K562 (cell line): ENCODE measurements at regions not wholly inside any gene's neighbourhood (a gene's known extent, or its start where the extent isn't known, plus 50 kb on each side); places are given as distances from the start of the nearest gene placed in this dataset.
A peak's percentile ranks its signal among the peaks of the same experiment; 100 is the strongest.

ENCODE experiments used
- ATAC-seq: fragments of 200-7000 bp; cut with Tn5 transposase; 3 replicates; pipeline ENCODE4 v1.9.1; 2020; ENCODE audit warnings: moderate library complexity
- BruUV-seq: library from RNA; stranded (reverse); fragments of 400-500 nt; replicated peaks from 2 replicates; lab custom pipeline; 2021; lab: Mats Ljungman, UMichigan
- CTCF ChIA-PET: fragments of 300-600 bp; formaldehyde crosslinking; extraction: SDS; loops from one replicate; lab custom pipeline; 2021; ENCODE audit warnings: low intra/inter-chr PET ratio; lab: Yijun Ruan, JAX
- POLR2A ChIA-PET: fragments of 300-600, 350-650 bp; sonication (Branson Sonifier 250); formaldehyde crosslinking; extraction: SDS; loops from one replicate; lab custom pipeline; 2021; ENCODE audit warnings: antibody characterized with exemption, inconsistent platforms; lab: Yijun Ruan, JAX
- DNase-seq, 4 experiments: peaks; one replicate each; pipeline versions ENCODE4 v3.0.0 to v3.0.0-alpha.2; 2011 to 2018; ENCODE audit warnings: low spot score in 3 of 4, mixed read lengths in 3 of 4; ENCODE audit errors: extremely low read depth in 1 of 4
- FAIRE-seq: peaks from 2 replicates; lab custom pipeline; 2011; peaks lifted over from hg19 to GRCh38; lab: Jason Lieb, UNC
- H2AFZ ChIP-seq: 2 replicates; pipeline ENCODE4 v1.6.0; 2011; ENCODE audit warnings: low read depth, low read length, control low read depth, inconsistent platforms
- H3K27ac ChIP-seq: fragments of 200-600 bp; 3 replicates; pipeline ENCODE4 v1.8.0; 2011; ENCODE audit warnings: low read depth, mild to moderate bottlenecking, control low read depth, inconsistent platforms, low read length, moderate library complexity, mixed read lengths; ENCODE audit errors: extremely low read depth
- H3K27me3 ChIP-seq, 2 experiments: fragments of 300-600 bp in 1 of 2; 2 replicates in 1 of 2; 3 replicates in 1 of 2; pipeline versions ENCODE4 v1.6.0 to v1.8.0; 2011; ENCODE audit warnings: inconsistent platforms in 2 of 2, low read length in 2 of 2, mild to moderate bottlenecking in 1 of 2, mixed read lengths in 1 of 2, moderate library complexity in 1 of 2; ENCODE audit not compliant: control insufficient read depth in 2 of 2, insufficient read depth in 2 of 2
- H3K36me3 ChIP-seq: fragments of 300-600 bp; 3 replicates; pipeline ENCODE4 v1.8.0; 2011; ENCODE audit warnings: mild to moderate bottlenecking, low read length, inconsistent platforms; ENCODE audit not compliant: control insufficient read depth, insufficient read depth
- H3K4me1 ChIP-seq, 2 experiments: fragments of 200-600 bp in 1 of 2; replicated peaks in 1 of 2; 2 replicates in 1 of 2; 3 replicates in 1 of 2; pipeline versions ENCODE4 v1.5.1 to v1.8.0; 2011; ENCODE audit warnings: inconsistent platforms in 2 of 2, low read length in 2 of 2, mild to moderate bottlenecking in 1 of 2, mixed read lengths in 1 of 2, moderate library complexity in 1 of 2; ENCODE audit not compliant: control insufficient read depth in 2 of 2, insufficient read depth in 2 of 2
- H3K4me2 ChIP-seq: 2 replicates; pipeline ENCODE4 v1.6.1; 2011; ENCODE audit warnings: low read length, control low read depth, inconsistent platforms, mixed read lengths; ENCODE audit not compliant: insufficient read depth
- H3K4me3 ChIP-seq: fragments of 200-600 bp; sonication (generic), shearing (Covaris generic); 2 replicates; pipeline ENCODE4 v1.5.1; 2016; ENCODE audit warnings: control low read depth, inconsistent platforms
- H3K79me2 ChIP-seq: fragments of 200-600 bp; 3 replicates; pipeline ENCODE4 v1.8.0; 2011; ENCODE audit warnings: low read length, inconsistent platforms; ENCODE audit not compliant: control insufficient read depth, insufficient read depth
- H3K9ac ChIP-seq, 2 experiments: 2 replicates each; pipeline versions ENCODE4 v1.6.0 to v1.6.1; 2011; ENCODE audit warnings: low read depth in 2 of 2, low read length in 2 of 2, control low read depth in 1 of 2, inconsistent platforms in 1 of 2, mild to moderate bottlenecking in 1 of 2, mixed read lengths in 1 of 2; ENCODE audit not compliant: insufficient read depth in 1 of 2
- H3K9me1 ChIP-seq: one replicate; pipeline ENCODE4 v1.6.0; 2011; ENCODE audit warnings: inconsistent platforms, mild to moderate bottlenecking, low read length, moderate library complexity; ENCODE audit not compliant: control insufficient read depth, insufficient read depth
- H3K9me3 ChIP-seq: replicated peaks from 2 replicates; pipeline ENCODE4 v1.5.1; 2011; ENCODE audit warnings: low read depth, low read length, inconsistent platforms; ENCODE audit not compliant: control insufficient read depth, insufficient read depth
- H4K20me1 ChIP-seq: replicated peaks from 2 replicates; pipeline ENCODE4 v1.6.1; 2011; ENCODE audit warnings: low read length, inconsistent platforms, mixed read lengths; ENCODE audit not compliant: control insufficient read depth, insufficient read depth
- HLTF ChIP-seq: fragments of 450-650 bp; IDR thresholded peaks from 2 replicates; pipeline ENCODE4 v1.6.1; 2016
- KDM5B ChIP-seq: fragments of 200-600 bp; sonication (generic); IDR thresholded peaks from 2 replicates; pipeline ENCODE4 v1.6.1; 2012; ENCODE audit warnings: low read depth, mild to moderate bottlenecking, moderate library complexity, low read length, control low read depth, inconsistent platforms; ENCODE audit not compliant: insufficient replicate concordance
- MAFG ChIP-seq: fragments of 450-650 bp; conservative IDR thresholded peaks from 2 replicates; pipeline ENCODE4 v1.6.1; 2016; ENCODE audit warnings: missing genetic modification characterization, missing compliant biosample characterization
- SUPT5H ChIP-seq: fragments of 450-650 bp; IDR thresholded peaks from 2 replicates; pipeline ENCODE4 v1.6.1; 2016
- ZNF354B ChIP-seq: fragments of 250-450 bp; sonication (Bioruptor Pico); IDR thresholded peaks from 2 replicates; pipeline ENCODE4 v1.4.0; 2020
- ZSCAN32 ChIP-seq: fragments of 450-650 bp; formaldehyde crosslinking; IDR thresholded peaks from 2 replicates; pipeline ENCODE4 v1.4.0; 2020; ENCODE audit warnings: mild to moderate bottlenecking, moderate library complexity
- WGBS: fragments of 100-300 bp; shearing (Covaris generic); methylation state at CpG from one replicate; pipeline ENCODE4 v1.1.6; 2016; ENCODE audit warnings: low coverage, mixed read lengths; ENCODE audit not compliant: insufficient coverage; ENCODE audit errors: missing lambda C conversion rate; 5-methylcytosine and 5-hydroxymethylcytosine counted together
- in situ Hi-C: fragments of 300-500 bp; cut with MboI; formaldehyde crosslinking; loops from 4 replicates; pipeline ENCODE4 v1.15.0; 2018; ENCODE audit warnings: inconsistent platforms, mixed read lengths
- intact Hi-C: fragments of 100-400 bp; cut with micrococcal nuclease; formaldehyde crosslinking; loops from 2 replicates; pipeline ENCODE4 v1.14.2; 2022

DNA sequence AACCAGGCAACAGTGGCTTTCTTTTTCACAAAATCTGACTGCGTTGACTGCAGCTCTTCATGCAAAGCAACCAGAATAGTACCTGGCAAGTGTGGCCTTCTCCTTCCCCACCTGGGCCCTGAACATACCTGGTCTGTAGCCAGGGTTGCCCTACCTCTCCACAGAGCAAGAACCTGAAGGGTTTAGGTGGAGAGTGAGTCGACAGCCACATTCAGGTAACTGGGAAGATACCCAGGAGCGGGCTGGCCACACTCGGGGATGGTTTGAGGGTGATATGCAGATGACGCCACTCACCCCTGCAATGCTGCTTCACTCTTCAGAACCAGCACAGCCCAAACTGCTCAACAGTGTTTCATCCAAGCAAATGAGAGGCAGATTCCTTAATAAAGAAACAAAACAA, 117.3 kb downstream of the TTC32 start:
- no peaks in the 10 kb centered on the region for H4K20me1 ChIP-seq
- no peaks in the 10 kb centered on the region for H3K9me1 ChIP-seq
- H3K27ac ChIP-seq: no peak overlapping the region
- H3K9ac ChIP-seq: no peak overlapping the region
- intact Hi-C loops (no loop called here), in situ Hi-C loops (no loop called here)
- no peak overlapping the region for H2AFZ ChIP-seq
- no peaks in the 10 kb centered on the region for H3K36me3 ChIP-seq
- no peaks in the 10 kb centered on the region for H3K79me2 ChIP-seq
- TF ChIP-seq MAFG (no peak), KDM5B (no peak), ZSCAN32 (CRISPR knock-in tag) (no peak), ZNF354B (no peak)
- FAIRE-seq (no peak), ATAC-seq (no peak), DNase-seq (no peak)
- WGBS: 77% methylated on average over 5 of the region's 5 CpGs
- no TSS peak for BruUV-seq
- ChIA-PET CTCF (no interaction called here), POLR2A (no interaction called here)
- H3K27me3 ChIP-seq: peaks cover 0 to 1% of the 10 kb centered on the region in 2 experiments; a peak in 1 of 5 replicates
- H3K4me1 ChIP-seq: peaks cover 15 to 22% of the 10 kb centered on the region in 2 experiments
- H3K9me3 ChIP-seq: no peaks in the 10 kb centered on the region
- H3K4me3 ChIP-seq: no peak overlapping the region
- H3K4me2 ChIP-seq: no peak overlapping the region

DNA sequence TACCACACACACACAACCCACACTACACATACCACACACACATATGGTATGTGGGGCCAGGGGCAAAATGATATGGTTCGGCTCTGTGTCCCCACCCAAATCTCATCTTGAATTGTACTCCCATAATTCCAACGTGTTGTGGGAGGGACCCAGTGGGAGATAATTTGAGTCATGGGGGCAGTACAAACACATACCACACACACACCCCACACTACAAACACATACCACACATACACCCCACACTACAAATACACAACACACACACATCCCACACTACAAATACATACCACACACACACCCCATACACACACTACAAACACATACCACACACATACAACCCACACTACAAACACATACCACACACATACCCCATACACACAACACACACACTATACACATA, 117.8 kb downstream of the TTC32 start:
- no peak overlapping the region for H3K9ac ChIP-seq
- H3K36me3 ChIP-seq: no peaks in the 10 kb centered on the region
- no peaks in the 10 kb centered on the region for H4K20me1 ChIP-seq
- no peak overlapping the region for H3K4me2 ChIP-seq
- H3K4me1 ChIP-seq: peaks cover 15 to 22% of the 10 kb centered on the region in 2 experiments
- no peak for DNase-seq
- ChIA-PET POLR2A (no interaction called here), CTCF (no interaction called here)
- FAIRE-seq: no peak
- H2AFZ ChIP-seq: no peak overlapping the region
- H3K4me3 ChIP-seq: no peak overlapping the region
- 0 out of 2 replicates have a peak, but pooled peaks have one; percentile 13 for TF ChIP-seq HLTF
- no peak for TF ChIP-seq SUPT5H
- WGBS: 47% methylated on average over 2 of the region's 2 CpGs
- peaks cover under 1 to 6% of the 10 kb centered on the region in 2 experiments; a peak in 3 of 5 replicates for H3K27me3 ChIP-seq
- intact Hi-C loops (no loop called here), in situ Hi-C loops (no loop called here)
- no peak for ATAC-seq
- no peak overlapping the region for H3K27ac ChIP-seq
- no TSS peak for BruUV-seq
- no peaks in the 10 kb centered on the region for H3K9me3 ChIP-seq
- no peaks in the 10 kb centered on the region for H3K79me2 ChIP-seq
- H3K9me1 ChIP-seq: no peaks in the 10 kb centered on the region
